Fibroblast of lung (primary cell): ENCODE measurements at regions not wholly inside any gene's neighbourhood (a gene's known extent, or its start where the extent isn't known, plus 50 kb on each side); places are given as distances from the start of the nearest gene placed in this dataset.

ENCODE experiments used
- EZH2 ChIP-seq: IDR thresholded peaks from 2 replicates; pipeline ENCODE4 v1.5.1; 2012; ENCODE audit warnings: low read length, control low read depth, mild to moderate bottlenecking; ENCODE audit errors: missing control alignments
- TF ChIP-seq, protein P1 (sequence below), 2 donors: IDR thresholded peaks in 1 of 2; conservative IDR thresholded peaks in 1 of 2; 1 replicate in 1 of 2; 2 replicates in 1 of 2; pipeline ENCODE4 v1.5.1; 2011 to 2012; ENCODE audit warnings: low read length in 2 of 2, control low read depth in 1 of 2, inconsistent platforms in 1 of 2, low read depth in 1 of 2, mild to moderate bottlenecking in 1 of 2

DNA sequence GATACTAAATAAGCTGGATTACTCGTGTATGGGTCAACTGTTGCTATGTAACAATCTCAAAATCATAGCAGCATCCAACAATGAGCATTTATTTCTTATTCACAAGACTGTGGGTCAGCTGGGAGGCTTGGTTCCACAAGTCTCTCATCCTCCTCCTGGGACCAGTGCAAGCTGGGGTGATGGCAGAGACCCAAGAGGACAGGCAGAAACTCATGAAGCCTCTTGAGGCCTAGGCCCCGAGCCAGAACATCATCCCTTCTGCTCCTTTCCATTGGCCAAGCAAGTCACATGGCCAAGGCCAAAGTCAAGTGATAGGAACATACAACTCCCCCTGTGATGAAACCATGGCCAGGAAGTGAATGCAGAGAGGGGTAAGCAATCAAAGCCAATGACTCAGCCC, 422.1 kb downstream of the BCOR start:
- TF ChIP-seq, protein P1, sequence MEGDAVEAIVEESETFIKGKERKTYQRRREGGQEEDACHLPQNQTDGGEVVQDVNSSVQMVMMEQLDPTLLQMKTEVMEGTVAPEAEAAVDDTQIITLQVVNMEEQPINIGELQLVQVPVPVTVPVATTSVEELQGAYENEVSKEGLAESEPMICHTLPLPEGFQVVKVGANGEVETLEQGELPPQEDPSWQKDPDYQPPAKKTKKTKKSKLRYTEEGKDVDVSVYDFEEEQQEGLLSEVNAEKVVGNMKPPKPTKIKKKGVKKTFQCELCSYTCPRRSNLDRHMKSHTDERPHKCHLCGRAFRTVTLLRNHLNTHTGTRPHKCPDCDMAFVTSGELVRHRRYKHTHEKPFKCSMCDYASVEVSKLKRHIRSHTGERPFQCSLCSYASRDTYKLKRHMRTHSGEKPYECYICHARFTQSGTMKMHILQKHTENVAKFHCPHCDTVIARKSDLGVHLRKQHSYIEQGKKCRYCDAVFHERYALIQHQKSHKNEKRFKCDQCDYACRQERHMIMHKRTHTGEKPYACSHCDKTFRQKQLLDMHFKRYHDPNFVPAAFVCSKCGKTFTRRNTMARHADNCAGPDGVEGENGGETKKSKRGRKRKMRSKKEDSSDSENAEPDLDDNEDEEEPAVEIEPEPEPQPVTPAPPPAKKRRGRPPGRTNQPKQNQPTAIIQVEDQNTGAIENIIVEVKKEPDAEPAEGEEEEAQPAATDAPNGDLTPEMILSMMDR (conservative IDR thresholded peaks at IDR 0.05 in 1 of 2, IDR thresholded peaks at IDR 0.05 in 1 of 2; ENCODE audit: low read depth in 1 of 2, low read length in 2 of 2): no peak
- no peak for TF ChIP-seq EZH2
